GM19395 (cell line): ENCODE measurements at regions not wholly inside any gene's neighbourhood (a gene's known extent, or its start where the extent isn't known, plus 50 kb on each side); places are given as distances from the start of the nearest gene placed in this dataset.
"Not testable (repeated sequence)": the region's sequence is repeated elsewhere in the genome, so short reads cannot be mapped to it uniquely, and the experiment has no call there.

Source experiments
- ATAC-seq: cut with Tn5 transposase; IDR thresholded peaks from one replicate; pipeline ENCODE4 v1.9.1; 2021; ENCODE audit warnings: mild to moderate bottlenecking, moderate library complexity; ENCODE audit not compliant: unreplicated experiment

- no peak for ATAC-seq
Measured at GRCh38 chr14:28820677-28821076, 54.1 kb downstream of the FOXG1 start.

GRCh38 chr14:28821993-28822392 lies 55.4 kb downstream of the FOXG1 start:
- no peak for ATAC-seq

- no peak for ATAC-seq
Measured at GRCh38 chr14:28823245-28823644, 56.7 kb downstream of the FOXG1 start.

GRCh38 chr14:28830115-28830534 lies 63.5 kb downstream of the FOXG1 start:
- ATAC-seq: no peak

GRCh38 chr14:28831126-28831525 lies 64.5 kb downstream of the FOXG1 start:
- ATAC-seq: peak; percentile 99

- ATAC-seq: not testable (repeated sequence)
Measured at GRCh38 chr14:28842569-28842968, 76.0 kb downstream of the FOXG1 start.

GRCh38 chr14:28867571-28867970 lies 101.0 kb downstream of the FOXG1 start:
- ATAC-seq: no peak

GRCh38 chr14:28870033-28870564 lies 103.5 kb downstream of the FOXG1 start:
- no peak for ATAC-seq

- ATAC-seq: no peak
Measured at GRCh38 chr14:28875934-28876571, 109.5 kb downstream of the FOXG1 start.

GRCh38 chr14:28876572-28876945 lies 110.0 kb downstream of the FOXG1 start:
- no peak for ATAC-seq

GRCh38 chr14:28877923-28878322 lies 111.3 kb downstream of the FOXG1 start:
- no peak for ATAC-seq

GRCh38 chr14:28879573-28879996 lies 113.0 kb downstream of the FOXG1 start:
- ATAC-seq: no peak

- ATAC-seq: no peak
Measured at GRCh38 chr14:28886940-28887339, 120.4 kb downstream of the FOXG1 start.

GRCh38 chr14:28895389-28895788 lies 128.8 kb downstream of the FOXG1 start:
- no peak for ATAC-seq

GRCh38 chr14:28896337-28896736 lies 129.8 kb downstream of the FOXG1 start:
- no peak for ATAC-seq

- no peak for ATAC-seq
Measured at GRCh38 chr14:28901631-28902030, 135.0 kb downstream of the FOXG1 start.

GRCh38 chr14:28902930-28903329 lies 136.3 kb downstream of the FOXG1 start:
- ATAC-seq: no peak

- no peak for ATAC-seq
Measured at GRCh38 chr14:28911521-28911920, 144.9 kb downstream of the FOXG1 start.

GRCh38 chr14:28913056-28913455 lies 146.5 kb downstream of the FOXG1 start:
- ATAC-seq: no peak

- no peak for ATAC-seq
Measured at GRCh38 chr14:28926122-28926521, 159.5 kb downstream of the FOXG1 start.

- no peak for ATAC-seq
Measured at GRCh38 chr14:28931999-28932398, 165.4 kb downstream of the FOXG1 start.

GRCh38 chr14:28936601-28937000 lies 170.0 kb downstream of the FOXG1 start:
- no peak for ATAC-seq

GRCh38 chr14:28941758-28942157 lies 175.2 kb downstream of the FOXG1 start:
- ATAC-seq: no peak
